SW 1271 (cell line): ENCODE measurements at regions not wholly inside any gene's neighbourhood (a gene's known extent, or its start where the extent isn't known, plus 50 kb on each side); places are given as distances from the start of the nearest gene placed in this dataset.

ENCODE experiments used
- DNase-seq, 2 experiments: peaks; one replicate each; lab custom pipeline; 2025; lab: John Stamatoyannopoulos, UW

DNA sequence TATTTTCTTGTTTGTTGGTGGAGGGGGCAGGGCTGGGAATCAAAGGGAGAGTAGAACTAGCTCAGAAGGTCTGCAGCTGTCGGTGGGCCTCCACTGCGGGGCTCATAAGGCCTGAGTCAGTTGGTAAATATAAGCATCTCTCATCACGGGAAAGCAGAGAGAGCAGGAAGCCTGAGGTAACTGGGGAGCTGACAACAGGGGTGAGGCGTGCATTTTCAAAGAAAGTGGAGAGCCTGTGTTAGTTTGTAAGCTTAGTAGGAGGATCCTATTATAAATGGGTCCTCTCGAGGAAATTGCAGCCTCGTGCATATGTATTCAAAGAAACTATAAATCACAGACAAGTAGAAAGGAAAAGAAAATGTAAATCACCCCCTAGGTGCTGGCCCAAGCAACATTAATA is 221.0 kb upstream of the CDH13 start:
- DNase-seq: no peak

DNA sequence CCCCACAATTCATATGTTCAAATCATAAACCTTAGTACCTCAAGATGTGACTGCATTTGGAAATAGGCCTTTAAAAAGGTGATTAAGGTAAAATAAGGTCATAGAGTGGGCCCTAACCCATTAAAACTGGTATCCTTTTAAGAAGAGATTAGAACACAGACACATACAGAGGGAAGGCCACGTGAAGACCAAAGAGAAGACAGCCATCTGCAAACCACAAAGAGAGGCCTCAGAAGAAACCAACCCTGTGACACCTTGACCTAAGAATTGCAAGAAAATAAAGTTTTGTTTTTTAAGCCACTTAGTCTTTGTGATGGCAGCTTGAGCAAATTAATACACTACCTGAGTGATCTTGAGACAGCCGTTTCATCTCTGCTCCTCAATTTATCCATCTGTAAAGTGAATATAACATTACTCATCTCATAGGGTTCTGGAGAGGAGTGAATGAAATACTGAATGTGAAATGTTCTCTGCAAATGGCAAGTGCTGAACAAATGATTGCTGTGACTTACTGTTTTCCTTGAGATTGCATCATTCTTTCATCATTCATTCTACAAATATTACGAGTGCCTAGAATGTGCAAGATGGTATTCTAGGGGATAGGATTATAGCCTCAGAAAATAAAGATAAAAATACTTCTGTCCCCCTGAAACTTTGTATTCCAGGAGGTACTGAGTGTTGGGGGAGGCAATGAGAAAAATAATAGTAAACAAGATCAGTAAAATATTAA is 222.0 kb upstream of the CDH13 start:
- no peak for DNase-seq

DNA sequence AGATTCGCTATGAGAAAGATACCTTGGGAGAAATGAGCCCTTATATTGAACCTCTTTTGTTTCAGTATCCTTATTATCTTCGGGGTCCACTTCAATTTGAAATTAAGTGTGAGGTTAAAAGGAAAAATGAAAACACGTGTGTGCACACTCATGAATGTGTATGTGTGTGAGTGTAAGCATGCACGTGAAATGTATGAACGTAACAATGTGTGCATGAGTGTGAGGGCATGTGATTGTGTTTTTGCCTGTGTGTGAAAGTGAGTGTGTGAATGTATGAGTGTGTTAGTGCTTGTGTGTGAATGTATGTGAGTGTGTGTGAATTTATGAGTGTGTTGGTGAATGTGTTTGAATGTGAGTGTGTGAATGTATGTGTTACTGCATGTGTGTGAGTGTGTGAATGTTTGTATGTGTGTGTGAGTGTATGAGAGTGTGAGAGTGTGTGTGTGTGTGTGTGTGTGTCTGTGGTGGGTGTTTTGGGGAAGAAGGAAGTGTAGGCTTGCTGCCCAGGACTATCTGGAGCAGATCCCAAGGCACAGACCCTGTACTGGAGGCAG is 224.0 kb upstream of the CDH13 start:
- no peak for DNase-seq

DNA sequence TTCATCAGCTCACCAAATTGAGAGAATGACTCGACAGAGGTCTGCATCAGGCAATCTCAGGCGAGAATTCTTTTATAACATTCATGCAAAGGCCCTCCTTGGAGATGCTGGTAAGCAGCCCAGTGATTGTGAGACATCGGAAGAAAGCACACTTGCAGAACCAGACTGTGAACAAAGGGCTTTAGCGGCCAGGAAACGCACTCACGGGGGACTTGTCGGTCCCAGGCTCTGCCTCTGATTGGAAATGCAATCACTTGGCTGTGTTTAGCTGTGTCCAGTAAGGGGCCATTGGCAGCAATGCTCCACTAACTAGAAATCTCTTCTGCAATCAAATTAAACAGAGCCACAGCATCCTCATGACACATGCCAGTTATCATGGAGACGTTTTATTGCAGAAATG is 226.7 kb upstream of the CDH13 start:
- DNase-seq: no peak

DNA sequence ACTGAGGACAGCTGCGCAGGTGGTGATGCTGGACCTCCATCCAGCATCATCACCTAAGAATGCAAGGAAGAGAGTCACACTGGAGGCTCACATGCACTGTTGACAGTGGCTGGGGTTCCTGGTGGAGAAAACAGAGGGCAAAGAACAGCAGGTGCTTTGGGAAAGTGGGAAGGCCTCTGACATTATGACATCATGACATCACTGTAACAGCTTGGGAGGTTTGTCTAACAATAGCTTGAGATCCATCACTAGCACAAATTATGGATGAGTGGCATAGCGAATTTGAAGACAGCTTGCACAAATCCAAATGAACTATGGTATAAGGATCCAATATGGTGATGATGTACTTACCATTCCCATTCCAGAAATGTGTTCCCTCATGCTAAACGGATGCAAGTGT is 226.5 kb upstream of the MPHOSPH6 start:
- no peak for DNase-seq

DNA sequence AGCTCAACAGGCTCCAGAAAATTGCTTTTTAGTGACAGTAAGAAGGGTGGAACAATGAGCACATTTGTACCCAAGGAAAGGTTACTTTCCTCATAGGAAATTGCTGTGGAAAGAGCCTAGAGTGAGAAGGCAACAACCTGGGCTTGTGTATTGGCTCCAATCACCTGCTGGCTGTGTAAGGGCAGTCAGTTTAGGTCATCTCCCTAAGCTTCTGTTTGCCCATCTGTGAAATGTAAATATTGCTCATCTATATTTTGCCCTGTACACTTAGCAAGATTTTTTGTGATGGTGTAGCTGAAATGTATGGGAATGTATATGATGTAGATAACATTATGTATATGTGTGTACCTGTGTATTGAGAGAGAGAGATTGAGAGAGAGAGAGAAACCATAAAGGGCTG is 225.2 kb upstream of the MPHOSPH6 start:
- DNase-seq: no peak

DNA sequence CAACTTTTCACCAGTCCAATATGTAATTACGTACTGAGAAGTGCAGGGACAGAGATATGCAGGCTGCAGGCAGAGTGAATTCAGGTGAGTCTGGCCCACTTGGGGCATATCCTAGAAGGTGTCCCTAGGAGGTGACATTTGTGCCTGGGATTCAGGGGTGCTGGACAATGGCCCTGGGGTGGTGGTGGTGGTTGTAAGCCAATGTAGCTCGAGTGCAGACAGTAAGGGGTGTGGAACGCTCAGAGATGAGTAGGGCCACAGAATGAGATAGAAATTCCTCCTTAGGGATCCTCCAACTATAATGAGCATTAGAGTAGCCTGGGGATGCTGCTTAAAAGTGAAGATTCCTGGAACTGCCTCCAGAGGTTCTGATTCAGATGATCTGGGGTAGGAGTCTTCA is 221.7 kb upstream of the MPHOSPH6 start:
- no peak for DNase-seq

DNA sequence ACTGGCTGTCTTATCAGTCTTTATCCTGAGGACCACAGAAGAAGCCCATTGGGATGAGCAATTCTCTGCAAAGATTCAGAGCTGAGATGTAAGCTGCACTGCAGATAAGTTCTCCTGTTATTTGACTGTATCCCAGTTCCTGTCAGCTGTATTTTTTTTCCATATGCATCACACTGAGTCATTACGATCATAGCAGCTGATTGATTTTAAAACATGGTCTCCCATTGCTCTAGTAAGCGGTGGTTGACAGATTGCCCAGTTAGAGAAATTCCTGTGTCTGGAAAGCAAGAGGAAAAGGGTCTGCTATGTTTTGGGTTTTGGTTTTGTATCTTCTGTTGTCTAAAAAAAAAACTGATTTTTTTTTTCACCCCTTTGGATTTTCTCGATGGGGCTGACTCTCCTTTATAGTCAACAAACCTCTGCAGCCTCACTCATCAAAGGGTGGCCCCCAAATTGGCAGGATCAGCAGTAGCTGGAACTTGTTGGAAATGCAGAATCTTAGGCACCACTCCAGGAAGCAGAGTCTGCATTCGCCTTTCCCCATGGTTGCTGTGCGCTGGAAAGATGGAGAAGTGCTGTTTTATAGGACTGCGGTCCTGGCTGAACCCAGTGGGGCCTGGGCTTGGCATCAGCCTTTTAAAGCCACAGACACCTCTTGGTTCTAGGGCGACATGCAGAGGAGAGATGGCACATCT is 220.1 kb upstream of the MPHOSPH6 start:
- no peak for DNase-seq

DNA sequence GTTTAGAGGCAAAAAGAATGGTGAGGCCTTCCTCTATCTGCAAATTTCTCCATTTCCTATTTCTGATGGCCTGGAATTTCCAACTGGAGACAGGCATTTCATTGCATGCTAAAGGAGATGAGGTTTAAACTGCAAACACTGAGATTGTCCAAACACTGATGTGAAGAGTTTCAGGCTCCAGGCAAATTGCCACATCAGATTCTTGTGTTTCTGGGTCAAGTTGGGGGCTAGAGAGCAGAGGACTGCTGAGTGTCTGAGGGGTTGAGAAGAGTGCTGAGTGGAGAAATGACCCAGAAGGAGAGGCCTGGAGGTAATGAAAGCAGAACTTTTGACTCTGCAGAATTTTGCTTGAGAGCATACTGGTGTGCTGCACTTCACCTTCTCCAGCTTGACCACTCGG is 216.7 kb upstream of the MPHOSPH6 start:
- no peak for DNase-seq

DNA sequence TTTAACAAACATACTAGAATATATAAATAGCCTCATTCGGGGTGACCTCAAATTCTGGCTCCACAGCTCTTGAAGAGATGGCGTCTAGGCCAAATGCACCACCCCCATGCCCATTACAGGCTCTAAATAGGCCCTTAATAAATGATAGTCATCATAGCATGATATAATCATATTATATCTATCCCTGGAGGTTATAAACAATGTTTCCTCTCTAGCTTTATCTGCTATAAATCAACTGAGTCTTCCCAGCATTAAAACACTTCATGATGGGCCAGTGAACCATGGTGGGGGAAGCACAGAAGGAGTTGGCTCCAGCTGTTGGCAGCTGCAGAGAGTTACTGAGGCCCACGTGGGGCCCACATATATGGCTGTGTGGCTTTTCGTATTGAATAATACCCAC is 214.9 kb upstream of the MPHOSPH6 start:
- DNase-seq: no peak

DNA sequence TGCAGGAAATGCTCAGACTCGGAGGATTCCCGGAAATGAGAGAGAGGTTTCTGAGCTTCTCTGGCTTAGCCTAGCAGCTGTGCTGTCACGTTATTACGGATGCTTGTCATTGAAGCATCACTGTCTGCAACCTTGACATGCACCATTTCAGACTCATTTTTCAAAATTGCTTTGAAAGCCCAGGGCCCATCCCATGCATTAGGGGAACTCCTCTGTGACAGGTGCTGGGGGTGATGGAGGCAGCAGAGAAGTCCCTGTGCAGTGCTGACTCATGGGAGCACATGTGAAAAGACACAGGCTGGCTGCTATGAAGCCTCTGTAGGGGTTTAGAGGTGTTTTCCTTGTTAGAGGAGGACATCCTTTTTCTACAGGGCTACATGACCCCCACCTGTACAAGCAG is 214.0 kb upstream of the MPHOSPH6 start:
- no peak for DNase-seq

DNA sequence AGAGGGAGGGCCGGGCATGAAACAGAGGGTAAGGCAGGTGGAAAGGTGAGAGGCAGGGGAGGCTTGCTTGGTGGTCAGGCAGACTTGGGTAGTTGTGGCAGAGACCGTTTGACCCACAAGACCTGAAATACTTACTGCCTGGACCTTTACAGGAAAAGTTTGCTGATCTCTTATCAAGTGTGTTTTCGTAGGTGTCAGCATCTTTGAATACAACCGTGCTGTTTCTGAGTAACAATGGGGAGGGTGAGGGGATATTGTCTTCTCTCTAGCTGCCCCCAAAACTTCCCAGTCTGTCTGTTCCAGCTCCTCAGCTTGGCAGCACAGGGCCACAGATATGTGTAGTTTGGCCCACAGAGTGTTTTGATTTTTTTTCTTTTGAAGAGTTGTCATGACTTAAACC is 212.5 kb upstream of the MPHOSPH6 start:
- DNase-seq: no peak

DNA sequence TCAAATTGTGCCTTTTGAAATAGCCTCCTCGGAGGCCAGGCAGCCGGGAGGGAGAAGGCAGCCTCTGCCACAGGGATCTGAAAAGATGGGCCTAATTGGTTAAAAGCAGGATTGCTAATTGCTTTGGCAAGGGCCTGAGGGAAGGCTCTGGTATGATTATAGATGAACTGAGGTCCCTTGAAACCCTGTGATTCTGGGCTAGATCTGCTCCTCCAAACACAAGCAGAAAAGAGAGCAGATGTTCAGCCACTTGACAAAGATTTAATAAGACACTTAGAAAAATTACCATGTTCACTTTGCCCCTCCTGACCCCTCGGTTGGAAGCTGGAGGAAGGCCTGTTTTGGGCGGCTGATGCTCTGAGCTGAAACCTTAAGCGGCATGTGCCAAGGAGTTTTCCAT is 209.5 kb upstream of the MPHOSPH6 start:
- no peak for DNase-seq

DNA sequence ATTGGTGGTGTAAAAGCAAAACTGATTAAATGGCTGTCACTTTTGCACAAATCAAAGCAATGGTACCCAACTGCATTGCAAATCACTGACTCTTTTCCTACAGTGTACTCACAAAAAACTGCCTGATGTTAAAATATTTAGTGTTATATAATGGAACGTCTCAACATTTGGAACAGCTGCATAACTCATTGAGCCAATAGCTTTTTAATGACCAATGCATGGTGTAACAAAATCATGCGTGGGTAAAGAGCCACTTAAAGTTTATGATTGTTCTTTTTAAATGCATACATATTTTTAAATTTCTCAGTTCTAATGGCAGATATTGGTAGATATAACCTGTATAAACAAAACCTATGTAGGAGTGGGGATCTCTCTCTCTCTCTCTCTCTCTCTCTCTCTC is 204.0 kb upstream of the MPHOSPH6 start:
- DNase-seq: no peak

DNA sequence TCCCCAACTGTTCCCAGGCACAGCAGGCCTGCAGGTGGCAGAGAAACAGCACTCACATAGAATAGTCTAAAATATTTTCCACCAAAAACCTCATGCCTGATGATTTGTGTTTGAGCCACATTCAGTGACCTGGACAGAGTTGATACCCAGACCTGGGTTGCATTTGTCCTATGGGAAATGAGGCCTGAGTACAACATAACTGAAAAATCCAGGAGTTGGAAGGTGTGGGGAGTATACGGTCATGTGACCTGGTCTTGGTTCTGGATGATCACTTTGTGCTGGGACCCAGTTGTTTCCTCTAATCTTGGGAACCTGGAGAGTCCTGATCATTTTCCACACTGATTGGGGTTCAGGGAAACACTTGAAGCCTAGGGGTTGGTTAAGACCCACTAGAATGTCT is 200.3 kb upstream of the MPHOSPH6 start:
- DNase-seq: no peak

DNA sequence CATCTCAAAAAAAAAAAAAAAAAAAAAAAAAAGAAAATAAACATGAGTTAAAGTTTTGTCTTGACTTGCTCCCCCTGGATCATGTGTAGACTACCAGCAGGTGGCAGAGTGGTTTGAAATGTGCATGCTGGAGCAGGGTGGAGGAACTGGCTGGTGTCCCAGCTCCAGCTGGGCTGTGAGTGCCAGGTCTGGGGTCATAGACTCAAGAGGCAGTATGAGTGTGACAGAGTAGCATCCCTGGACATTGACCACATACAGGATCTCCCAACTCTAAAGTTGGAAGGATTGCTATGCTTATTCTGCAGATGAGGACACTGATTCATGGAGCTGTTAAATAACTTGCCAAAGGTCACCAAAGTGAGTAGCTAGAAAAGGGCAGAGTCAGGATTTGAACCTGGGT is 198.0 kb upstream of the MPHOSPH6 start:
- DNase-seq: peak in 1 of 2 experiments; percentile 0

DNA sequence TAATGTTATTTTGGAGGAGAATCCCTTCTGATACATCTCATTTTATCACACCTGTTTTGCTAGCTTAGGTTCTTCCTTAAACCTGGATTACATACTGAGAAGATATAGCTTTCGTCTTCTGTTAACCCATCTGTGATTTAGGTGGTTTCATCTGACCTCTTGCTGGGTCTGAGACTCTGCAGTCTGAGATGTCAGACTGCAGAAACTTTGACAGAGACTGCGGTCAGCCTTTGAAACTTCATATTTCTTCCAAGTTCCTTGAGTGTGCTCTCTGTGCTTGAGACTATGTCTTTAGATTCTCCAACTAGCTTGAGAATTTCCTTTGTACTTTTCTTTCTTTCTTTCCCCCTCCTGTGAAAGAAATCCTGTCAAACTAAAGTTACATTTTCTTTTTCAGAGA is 196.4 kb upstream of the MPHOSPH6 start:
- no peak for DNase-seq

DNA sequence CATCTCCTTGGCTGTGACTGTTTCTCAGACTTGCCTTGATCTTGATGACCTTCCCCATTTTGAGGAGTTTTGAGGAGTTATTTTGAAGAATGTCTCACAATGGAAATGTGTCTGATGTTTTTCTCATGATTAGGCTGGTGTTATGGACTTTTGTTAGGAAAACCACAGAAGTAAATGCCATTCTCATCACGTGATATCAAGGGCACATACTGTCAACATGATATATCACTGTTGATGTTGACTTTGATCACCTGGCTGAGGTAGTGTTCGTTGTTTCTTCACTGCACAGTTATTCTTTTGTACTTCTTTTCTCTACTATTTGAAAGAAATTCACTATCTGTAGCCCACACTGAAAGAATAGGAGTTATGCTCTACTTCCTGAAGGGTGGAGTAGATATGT is 194.7 kb upstream of the MPHOSPH6 start:
- no peak for DNase-seq

DNA sequence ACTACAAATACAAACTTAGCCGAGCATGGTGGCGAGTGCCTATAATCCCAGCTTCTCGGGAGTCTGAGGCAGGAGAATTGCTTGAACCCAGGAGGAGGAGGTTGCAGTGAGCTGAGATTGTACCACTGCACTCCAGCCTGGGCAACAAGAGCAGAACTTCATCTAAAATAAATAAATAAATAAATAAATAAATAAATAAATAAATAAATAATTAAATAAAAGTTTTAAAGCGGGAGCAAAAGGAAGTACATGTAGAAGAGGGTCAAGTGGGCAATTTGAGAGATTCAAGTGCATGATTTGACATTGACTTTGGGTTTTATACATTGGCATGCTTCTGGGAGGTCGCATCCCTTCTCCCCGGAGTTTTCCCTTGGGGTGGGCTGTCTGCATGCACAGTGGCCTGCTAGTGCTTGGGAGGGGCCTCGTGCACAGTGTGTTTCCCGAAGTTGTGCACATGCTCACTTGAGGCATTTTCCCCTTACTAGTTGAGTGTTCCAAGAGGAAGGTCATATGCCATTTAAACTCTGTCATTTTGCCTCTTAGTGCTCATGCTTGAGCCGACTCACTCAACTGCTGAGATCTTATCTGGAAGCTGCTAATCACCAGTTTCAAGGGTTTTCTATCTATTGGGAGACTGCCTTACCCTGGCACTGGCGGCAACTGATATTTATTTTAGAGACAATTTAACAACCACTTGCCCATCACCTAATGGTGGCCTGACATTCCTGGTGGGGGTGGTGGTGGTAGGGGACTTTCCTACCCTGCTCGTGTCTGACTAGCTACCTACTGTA is 193.2 kb upstream of the MPHOSPH6 start:
- DNase-seq: no peak

DNA sequence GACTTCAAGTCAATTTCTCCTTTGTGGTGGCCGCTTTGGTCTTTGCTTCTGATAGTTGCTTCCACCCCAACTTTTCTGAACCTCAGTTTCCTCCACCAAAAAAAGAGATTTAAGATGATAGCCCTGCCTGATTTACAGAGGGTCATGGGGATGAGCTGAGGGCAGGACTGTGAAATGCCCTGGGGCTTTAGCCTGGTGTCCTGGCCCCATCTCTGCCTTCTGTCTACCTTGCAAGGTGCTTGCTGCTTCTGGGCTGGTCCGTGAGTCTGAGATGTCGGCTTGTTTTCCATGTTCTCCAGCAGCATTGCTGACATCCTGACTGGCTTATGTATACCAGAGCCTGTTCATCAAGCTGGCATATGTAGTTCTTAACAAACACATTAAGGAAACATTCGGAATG is 191.9 kb upstream of the MPHOSPH6 start:
- no peak for DNase-seq

DNA sequence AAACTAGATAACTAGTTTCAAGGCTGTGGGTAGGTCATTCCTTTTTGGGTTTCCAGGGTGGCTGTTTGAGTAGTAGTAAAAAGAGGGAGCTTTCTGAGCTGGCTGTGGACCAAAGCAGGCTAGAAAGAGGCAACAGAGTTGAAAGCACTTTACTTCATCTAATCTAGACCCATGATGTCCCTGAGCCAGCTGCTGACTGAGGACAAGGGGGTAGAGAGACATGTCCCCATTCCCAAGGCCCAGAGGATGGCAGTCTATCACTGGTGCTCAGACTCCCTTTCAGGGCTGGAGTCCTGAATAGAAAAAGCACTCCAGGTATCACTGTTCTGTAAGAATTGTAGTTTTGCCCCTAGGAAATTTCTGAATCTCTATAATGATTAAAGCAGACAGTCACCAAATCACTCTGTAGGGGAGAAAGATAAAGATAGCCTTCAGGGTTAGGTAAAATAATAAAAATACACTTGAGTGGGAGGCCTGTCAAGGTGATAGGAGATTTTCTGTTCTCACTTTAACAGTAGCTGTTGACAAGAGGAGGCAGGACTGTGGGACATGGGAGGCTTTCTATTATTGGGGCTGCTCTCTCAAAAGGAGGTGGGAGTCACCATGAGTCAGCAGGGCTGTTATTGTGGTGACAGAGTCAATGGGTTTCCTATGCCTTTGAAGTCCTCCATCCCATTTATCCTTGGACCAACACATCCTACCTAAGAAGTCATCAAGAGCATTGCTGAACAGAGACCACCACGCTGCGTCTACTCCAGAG is 190.2 kb upstream of the MPHOSPH6 start:
- no peak for DNase-seq

DNA sequence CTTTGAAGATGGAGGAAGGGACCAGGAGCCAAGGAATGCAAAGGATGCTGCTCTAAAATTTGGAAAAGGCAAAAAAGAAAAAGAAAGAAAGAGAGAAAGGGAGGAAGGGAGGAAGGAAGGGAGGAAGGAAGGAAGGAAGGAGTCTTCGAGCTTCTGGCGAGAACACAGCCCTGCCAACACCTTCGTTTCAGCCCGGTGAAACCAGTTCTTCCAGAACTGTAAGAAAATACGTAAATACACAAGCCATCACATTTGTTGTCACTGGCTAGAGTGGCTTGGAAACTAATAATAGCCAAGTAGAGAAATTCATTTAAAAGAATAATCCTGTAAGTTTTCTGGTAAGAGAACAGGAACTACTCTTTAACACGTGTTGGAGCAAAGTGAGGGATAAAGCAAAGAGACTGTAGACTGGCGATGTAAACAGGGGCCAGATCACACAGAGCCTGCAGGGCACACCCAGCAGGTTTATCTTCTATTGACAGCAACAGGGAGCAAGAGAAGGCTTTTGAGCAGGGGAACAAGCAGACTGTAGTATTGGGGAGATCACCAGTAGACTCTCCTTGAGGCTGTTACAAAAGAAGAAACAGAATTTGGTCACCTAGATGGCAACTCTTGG is 188.7 kb upstream of the MPHOSPH6 start:
- DNase-seq: no peak
